NCI-H1436 treated with DMSO at 0.1 percent for 48 hours (cell line): ENCODE measurements at regions not wholly inside any gene's neighbourhood (a gene's known extent, or its start where the extent isn't known, plus 50 kb on each side); places are given as distances from the start of the nearest gene placed in this dataset.
"Not testable (repeated sequence)": the region's sequence is repeated elsewhere in the genome, so short reads cannot be mapped to it uniquely, and the experiment has no call there.

Source experiments
- DNase-seq: peaks from one replicate; lab custom pipeline; 2025; lab: John Stamatoyannopoulos, UW

- no peak for DNase-seq
Observed at GRCh38 chr7:106523482-106523881, 137.5 kb downstream of the CCDC71L start.

GRCh38 chr7:106522696-106523095 is 138.3 kb downstream of the CCDC71L start:
- DNase-seq = no peak

DNA sequence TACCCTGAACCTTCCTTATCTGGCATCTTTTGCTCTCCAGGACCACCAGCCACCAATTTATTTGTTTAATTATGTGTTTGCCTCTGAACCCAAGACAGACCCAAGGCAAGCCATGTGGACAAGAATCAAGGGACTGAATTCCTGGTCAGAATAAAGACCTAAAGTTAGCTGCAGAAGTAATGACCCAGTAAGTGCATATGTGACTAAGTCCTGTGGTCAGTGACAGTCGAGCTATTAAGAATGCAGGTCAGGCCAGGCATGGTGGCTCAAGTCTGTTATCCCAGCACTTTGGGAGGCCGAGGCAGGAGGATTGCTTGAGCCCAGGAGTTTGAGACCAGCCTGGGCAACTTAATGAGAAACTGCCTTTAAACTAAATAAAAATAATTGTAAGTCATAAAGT is 139.4 kb downstream of the CCDC71L start:
- DNase-seq = no peak

DNA sequence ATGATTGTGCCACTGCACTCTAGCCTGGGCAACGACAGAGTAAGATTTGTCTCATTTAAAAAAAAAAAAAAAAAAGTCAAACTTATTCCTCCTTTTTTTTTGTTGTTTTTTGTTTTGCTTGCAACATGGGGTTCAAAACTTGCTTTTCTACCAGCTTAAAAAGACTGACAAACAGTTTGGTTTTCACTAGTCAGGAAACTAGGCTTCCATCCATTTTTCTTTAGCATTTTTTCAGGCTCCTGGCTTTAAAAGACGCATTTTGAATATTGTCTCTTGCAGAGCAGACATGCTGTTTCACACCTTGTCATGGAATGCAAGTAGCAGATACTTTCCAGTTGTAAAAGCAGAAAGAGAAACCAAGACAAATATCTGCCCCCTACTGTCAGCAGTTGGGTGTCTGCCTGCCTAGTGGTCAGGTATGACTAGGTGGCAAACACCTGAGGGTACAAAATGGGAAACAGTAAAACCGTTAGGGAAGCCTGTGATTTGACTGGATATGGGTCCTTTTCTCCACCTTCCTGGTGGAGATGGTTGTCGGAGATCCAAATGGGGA is 139.9 kb downstream of the CCDC71L start:
- DNase-seq = no peak

- no peak for DNase-seq
Observed at GRCh38 chr7:106518967-106519366, 142.0 kb downstream of the CCDC71L start.

- no peak for DNase-seq
Observed at GRCh38 chr7:106518239-106518638, 142.7 kb downstream of the CCDC71L start.

DNA sequence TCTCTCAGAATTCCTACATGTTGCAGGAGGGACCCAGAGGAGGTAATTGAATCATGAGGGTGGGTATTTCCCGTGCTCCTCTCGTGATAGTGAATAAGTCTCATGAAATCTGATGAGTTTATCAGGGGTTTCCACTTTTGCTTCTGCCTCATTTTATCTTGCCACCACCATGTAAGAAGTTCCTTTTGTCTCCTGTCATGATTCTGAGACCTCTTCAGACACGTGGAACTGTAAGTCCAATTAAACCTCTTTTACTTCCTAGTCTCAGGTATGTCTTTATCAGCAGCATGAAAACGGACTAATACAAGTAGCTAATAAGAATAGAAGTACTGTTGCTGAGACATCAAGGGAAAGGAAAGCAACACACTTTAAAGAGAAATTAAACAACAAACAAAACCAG is 143.4 kb downstream of the CCDC71L start:
- no peak for DNase-seq

DNA sequence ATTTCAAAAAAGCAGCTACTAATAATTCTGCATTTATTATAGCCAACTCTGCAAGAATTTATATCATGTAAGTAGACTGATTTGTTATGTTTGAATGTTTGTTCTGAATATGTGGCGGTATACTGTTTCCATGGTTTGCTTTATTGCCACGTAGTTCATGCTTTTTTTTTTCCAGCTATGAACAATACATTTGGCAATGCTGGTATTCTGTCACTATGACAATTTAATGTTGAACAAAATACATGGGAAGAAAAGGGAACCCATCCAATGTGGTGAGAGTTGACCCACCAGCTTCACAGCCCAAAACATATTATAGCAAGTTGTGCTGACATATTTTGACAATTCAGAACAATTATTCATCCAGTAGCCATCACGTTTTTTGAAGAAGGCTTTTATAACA is 145.6 kb downstream of the CCDC71L start:
- no peak for DNase-seq

- DNase-seq = no peak
Observed at GRCh38 chr7:106514881-106515280, 146.1 kb downstream of the CCDC71L start.

DNA sequence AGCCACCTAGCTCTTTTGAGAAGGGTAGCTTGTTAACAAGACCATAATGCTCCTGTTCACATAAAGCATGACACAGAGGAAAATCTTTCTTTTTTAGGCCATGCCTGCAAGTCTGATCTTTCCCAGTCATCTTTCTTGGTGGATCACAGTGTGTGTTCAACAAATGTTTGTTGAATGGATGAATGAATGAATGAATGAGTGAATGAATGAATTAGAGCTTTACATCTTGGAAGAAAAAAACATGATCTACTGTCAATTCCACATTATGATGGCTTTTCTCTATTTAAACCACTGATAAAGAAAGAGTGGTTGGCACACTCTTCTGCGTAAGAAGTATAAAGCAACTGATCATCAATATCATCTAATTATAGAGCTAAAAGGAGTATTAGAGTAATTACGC is 148.7 kb downstream of the CCDC71L start:
- DNase-seq = no peak

DNA sequence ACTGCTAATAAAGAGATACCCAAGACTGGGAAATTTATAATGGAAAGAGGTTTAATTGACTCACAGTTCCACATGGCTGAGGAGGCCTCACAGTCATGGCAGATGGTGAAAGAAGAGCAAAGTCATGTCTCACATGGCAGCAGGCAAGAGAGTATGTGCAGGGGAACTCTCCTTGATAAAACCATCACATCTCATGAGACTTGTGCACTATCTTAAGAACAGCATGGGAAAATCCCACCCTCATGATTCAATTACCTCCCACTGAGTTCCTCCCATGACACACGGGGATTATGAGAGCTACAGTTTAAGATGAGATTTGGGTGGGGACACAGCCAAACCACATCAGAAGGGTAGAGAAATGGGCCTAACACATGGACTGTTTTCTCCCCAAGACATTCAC is 156.3 kb downstream of the CCDC71L start:
- no peak for DNase-seq

DNA sequence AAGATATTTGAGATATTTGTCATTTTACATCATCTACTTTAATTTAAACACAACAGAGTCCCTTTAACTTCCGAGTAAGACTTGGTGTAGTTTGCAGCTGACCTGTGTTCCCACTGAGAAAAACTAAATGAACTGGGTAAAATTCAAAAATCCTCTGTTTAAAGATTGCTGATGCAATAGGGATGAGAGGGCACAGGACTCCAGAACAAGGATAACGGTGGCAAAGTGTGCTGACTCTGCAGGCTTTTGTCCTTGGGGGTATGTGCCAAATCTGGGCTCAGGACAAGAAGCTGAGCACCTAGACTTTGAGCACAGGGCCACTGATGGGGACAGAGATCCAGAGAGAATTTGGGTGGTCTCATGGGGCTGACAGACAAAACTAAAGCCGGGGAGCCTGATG is 156.8 kb downstream of the CCDC71L start:
- no peak for DNase-seq

DNA sequence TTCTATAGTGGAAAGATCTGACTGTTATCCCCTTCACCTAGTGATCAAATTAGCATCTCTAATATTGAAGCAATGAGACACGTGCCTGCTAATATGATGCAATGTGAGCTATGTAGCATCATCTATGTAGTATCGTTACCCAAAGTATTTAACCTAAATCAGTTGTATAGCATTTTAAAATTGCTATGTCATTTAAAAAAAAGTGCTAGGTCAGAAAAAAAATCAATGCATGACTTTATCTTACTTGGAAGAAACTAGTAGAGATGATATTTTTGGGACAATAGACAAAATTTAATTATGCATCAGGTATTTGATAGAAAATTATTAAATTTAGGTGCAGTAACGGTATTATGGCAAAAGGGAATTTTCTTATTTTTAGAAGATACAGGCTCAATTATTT is 157.3 kb downstream of the CCDC71L start:
- no peak for DNase-seq

- DNase-seq = no peak
Observed at GRCh38 chr7:106501605-106502580, 159.1 kb downstream of the CCDC71L start.

DNA sequence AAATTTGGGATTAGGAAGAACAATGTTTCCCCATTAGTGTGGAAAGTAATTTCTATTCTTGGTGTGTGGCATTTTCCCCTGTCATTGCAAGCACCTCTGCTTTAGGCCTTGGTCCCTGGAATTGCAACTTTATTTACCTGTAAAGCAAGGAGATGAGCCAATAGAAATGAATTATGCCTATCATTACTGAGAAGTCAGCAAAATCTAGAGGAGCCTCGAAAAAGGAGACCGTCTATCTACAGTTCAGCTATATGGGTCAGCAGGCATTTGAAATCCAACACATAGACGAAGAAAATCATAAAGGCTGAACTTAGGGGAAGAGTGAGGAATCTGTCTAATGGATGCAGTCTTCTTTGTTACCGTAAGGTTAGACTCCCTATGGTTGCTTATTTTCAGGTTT is 161.1 kb downstream of the CCDC71L start:
- DNase-seq = no peak

DNA sequence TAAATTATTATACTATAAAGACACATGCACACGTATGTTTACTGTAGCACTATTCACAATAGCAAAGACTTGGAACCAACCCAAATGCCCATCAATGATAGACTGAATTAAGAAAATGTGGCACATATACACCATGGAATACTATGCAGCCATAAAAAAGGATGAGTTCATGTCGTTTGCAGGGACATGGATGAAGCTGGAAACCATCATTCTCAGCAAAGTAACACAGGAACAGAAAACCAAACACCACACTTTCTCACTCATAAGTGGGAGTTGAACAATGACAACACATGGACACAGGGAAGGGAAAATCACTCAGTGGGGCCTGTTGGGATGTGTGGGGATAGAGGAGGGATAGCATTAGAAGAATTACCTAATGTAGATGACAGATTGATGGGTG is 163.0 kb downstream of the CCDC71L start:
- not testable (repeated sequence) for DNase-seq

DNA sequence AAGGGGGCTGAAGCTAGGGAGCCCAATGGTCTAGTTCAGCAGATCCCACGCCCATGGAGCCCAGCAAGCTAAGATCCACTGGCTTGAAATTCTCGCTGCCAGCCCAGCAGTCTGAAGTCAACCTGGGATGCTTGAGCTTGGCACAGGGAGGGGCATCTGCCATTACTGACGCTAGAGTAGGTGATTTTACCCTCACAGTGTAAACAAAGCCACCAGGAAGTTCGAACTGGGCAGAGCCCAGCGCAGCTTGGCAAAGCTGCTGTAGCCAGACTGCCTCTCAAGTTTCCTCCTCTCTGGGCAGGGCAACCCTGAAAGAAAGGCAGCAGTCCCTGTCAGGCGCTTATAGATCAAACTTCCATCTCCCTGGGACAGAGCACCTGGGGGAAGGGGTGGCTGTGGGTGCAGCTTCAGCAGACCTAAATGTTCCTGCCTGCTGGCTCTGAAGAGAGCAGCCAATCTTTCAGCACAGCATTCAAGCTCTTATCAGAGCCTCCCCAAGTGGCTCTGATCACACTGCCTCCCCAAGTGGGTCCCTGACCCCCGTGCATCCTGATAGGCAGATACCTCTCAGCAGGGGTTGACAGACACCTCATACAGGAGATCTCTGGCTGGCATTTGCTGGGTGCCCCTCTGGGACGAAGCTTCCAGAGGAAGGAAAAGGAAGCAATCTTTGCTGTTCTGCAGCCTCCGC is 167.8 kb downstream of the CCDC71L start:
- DNase-seq = no peak

GRCh38 chr7:106488465-106488864 is 172.5 kb downstream of the CCDC71L start:
- no peak for DNase-seq

DNA sequence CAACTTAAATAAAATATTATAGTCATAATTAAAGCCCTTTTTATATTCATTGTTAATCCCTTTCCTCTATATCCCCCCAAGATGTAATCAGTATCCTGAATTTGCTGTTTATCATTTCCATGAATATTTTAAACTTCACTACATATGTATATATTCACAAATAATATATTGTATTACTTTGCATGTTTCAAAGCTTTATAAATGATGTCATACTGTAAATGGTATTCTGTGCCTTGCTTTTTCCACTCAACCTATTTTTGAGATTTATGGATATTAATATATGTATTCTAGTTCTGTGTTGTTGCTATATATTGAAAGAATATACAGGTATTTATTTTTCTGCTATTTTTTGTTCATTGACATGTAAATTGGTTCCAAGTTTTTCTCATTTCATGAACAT is 173.1 kb downstream of the CCDC71L start:
- no peak for DNase-seq

DNA sequence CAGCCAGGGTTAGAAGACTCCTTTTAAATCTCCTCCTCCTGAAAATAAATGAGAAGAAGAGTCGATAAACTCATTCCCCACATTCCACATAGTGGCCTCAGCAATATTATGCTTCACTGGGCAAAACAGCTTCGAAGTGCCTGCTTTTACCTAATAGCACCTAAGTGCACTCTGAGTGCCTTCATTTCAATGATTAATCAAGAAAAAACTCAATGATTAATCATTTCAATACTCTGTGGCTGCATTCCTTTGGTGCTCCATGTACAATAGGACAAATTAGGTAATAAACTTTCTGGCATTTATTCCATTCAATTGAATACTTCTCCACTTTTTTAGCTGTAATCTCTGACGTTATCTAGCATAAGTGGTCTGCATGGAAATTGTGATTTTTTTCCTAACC is 174.6 kb downstream of the CCDC71L start:
- no peak for DNase-seq

DNA sequence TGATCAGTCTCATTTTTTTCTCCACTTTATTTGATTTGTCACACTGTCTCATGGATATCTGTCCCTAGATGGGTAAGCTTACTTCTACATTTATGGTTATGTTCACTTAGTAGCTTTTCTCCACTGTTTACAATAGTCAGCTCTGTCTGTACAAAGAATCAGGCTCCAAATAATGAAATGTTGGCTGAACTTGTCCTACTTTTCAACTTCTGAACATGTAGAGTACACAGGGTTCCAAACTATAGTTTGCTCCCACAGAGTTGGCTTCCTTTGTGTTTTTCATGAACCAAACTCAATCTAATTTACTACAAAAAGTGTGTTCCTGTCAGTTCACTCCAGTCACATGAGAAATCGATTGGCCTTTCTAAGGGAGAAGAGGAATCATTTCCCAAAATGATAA is 175.0 kb downstream of the CCDC71L start:
- DNase-seq = no peak

GRCh38 chr7:106485031-106485551 is 175.9 kb downstream of the CCDC71L start:
- no peak for DNase-seq

DNA sequence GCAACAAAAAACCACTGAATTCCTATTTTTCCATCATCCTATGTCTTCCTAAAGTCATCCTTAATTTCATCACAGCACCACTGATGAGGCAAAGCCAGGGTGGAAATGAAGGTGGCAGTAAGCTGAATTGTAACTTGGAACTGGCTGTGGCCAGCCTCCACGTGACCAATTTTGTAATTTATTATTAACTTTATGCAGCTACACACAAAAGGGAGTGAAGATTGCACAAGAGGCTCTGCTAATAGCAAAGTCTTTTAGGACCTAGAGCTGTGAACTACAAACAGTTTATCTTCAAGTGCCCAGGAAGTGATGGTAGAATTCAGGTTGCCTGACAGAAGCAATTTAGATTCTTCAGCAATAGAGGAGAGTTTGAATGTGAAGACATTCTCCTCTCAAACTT is 176.4 kb downstream of the CCDC71L start:
- DNase-seq = no peak
